ENCODE measurements at regions not wholly inside any gene's neighbourhood (a gene's known extent, or its start where the extent isn't known, plus 50 kb on each side); places are given as distances from the start of the nearest gene placed in this dataset.

- H3K36me3 ChIP-seq (ENCODE audit: control insufficient read depth, insufficient read depth, low read length): no peaks in the 10 kb centered on the region
Observed at GRCh38 chr7:153859239-153859638, 193.0 kb upstream of the DPP6 start.

GRCh38 chr7:153886506-153887441 is 165.4 kb upstream of the DPP6 start:
- Histone ChIP-seq H3K4me1 (ENCODE audit: control insufficient read depth, insufficient read depth, low read length) (no peaks in the 10 kb centered on the region), H3K27ac (ENCODE audit: low read depth, low read length) (no peak overlapping the region), H3K27me3 (ENCODE audit: control insufficient read depth, insufficient read depth, low read length) (peaks cover 76% of the 10 kb centered on the region), H3K9ac (ENCODE audit: low read length) (no peak overlapping the region), H3K36me3 (ENCODE audit: control insufficient read depth, insufficient read depth, low read length) (no peaks in the 10 kb centered on the region), H3K4me3 (ENCODE audit: low read depth, low read length) (peak overlapping the region; percentile 79), H3K9me3 (ENCODE audit: control insufficient read depth, insufficient read depth, low read depth, low read length) (no peaks in the 10 kb centered on the region)

More at GRCh38 chr7:153859239-153859638, 193.0 kb upstream of the DPP6 start:
- H3K4me1 ChIP-seq (ENCODE audit: control insufficient read depth, insufficient read depth, low read length): peaks cover 5% of the 10 kb centered on the region; the same call in 1 of the 2 replicates
- H3K4me3 ChIP-seq (ENCODE audit: low read depth, low read length): no peak overlapping the region
- no peak overlapping the region for H3K9ac ChIP-seq (ENCODE audit: low read length)
- no peaks in the 10 kb centered on the region for H3K27me3 ChIP-seq (ENCODE audit: control insufficient read depth, insufficient read depth, low read length)
- peaks cover 8% of the 10 kb centered on the region; the same call in 1 of the 2 replicates for H3K9me3 ChIP-seq (ENCODE audit: control insufficient read depth, insufficient read depth, low read depth, low read length)
- no peak overlapping the region for H3K27ac ChIP-seq (ENCODE audit: low read depth, low read length)

DNA sequence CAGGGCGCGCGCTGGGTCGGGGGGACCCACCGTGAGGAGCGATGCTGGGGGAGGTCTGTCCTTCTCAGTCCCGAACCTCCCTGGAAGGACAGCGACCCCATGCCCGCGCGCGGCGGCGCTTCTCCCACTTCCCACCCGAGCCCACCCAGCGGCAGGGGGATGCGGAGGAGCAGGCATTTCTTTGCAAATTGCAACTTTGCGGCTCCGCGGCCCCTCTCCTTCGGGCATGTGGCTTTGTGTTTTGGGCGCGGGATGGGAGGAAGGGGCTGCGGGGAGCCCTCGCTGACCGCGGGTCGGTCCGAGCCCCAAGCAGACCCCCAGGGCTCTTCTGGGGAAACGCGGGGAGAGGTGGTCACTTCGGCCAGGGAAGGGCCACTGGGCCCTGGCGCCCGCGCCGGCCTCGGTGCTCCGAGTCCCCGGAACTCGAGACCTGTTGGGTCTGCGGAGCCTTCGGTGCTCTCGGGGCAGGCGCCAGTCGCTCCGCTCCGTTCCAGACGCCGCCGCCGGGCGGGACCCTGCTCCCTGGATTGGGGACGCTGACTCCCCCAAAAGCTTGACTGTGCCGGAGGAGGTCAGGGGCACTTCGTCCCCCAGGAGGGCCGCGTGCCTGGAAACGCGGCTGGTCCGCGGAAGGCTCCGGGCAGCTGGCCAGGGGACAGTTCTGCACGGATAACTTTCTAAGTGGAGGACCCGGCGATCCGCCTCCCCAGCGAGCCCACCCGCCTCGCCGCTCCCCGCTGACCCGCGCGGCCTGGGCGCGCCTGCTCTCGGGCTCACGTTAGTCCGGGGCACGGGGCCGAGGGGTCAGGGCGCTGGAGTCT is 164.2 kb upstream of the DPP6 start:
- Histone ChIP-seq H3K27ac (ENCODE audit: low read depth, low read length) (no peak overlapping the region), H3K9me3 (ENCODE audit: control insufficient read depth, insufficient read depth, low read depth, low read length) (no peaks in the 10 kb centered on the region), H3K9ac (ENCODE audit: low read length) (no peak overlapping the region), H3K27me3 (ENCODE audit: control insufficient read depth, insufficient read depth, low read length) (peaks cover 80% of the 10 kb centered on the region), H3K4me1 (ENCODE audit: control insufficient read depth, insufficient read depth, low read length) (no peaks in the 10 kb centered on the region), H3K4me3 (ENCODE audit: low read depth, low read length) (peak overlapping the region; percentile 79), H3K36me3 (ENCODE audit: control insufficient read depth, insufficient read depth, low read length) (no peaks in the 10 kb centered on the region)

GRCh38 chr7:153891990-153892389 is 160.2 kb upstream of the DPP6 start:
- H3K4me3 ChIP-seq (ENCODE audit: low read depth, low read length): no peak overlapping the region
- no peak overlapping the region for H3K27ac ChIP-seq (ENCODE audit: low read depth, low read length)
- H3K27me3 ChIP-seq (ENCODE audit: control insufficient read depth, insufficient read depth, low read length): peaks cover 62% of the 10 kb centered on the region
- no peak overlapping the region for H3K9ac ChIP-seq (ENCODE audit: low read length)
- H3K36me3 ChIP-seq (ENCODE audit: control insufficient read depth, insufficient read depth, low read length): no peaks in the 10 kb centered on the region
- H3K4me1 ChIP-seq (ENCODE audit: control insufficient read depth, insufficient read depth, low read length): no peaks in the 10 kb centered on the region
- no peaks in the 10 kb centered on the region for H3K9me3 ChIP-seq (ENCODE audit: control insufficient read depth, insufficient read depth, low read depth, low read length)

DNA sequence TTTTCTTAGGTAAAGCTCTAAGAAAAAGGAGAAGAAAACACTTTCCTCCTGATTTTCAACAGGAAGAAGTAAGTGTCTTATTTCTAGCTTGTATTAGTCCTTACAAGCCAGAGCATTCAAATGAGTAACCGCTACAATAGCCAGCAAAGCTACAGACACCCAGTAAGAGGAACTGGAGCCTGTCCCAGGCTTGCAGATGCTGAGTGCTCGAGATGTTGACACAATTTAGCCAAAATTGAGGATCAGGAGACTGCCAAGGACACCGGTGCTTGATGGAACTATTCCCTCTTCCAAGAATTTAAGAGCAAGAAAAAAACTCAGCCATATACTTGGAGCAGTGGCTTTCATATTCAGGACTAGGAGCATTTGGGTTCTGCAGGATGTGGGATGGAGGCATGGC is 149.3 kb upstream of the DPP6 start:
- no peak overlapping the region for H3K4me3 ChIP-seq (ENCODE audit: low read depth, low read length)
- no peaks in the 10 kb centered on the region for H3K36me3 ChIP-seq (ENCODE audit: control insufficient read depth, insufficient read depth, low read length)
- H3K9ac ChIP-seq (ENCODE audit: low read length): no peak overlapping the region
- no peak overlapping the region for H3K27ac ChIP-seq (ENCODE audit: low read depth, low read length)
- H3K27me3 ChIP-seq (ENCODE audit: control insufficient read depth, insufficient read depth, low read length): peaks cover 12% of the 10 kb centered on the region; the same call in 1 of the 2 replicates
- H3K4me1 ChIP-seq (ENCODE audit: control insufficient read depth, insufficient read depth, low read length): no peaks in the 10 kb centered on the region
- no peaks in the 10 kb centered on the region; the same call in 1 of the 2 replicates for H3K9me3 ChIP-seq (ENCODE audit: control insufficient read depth, insufficient read depth, low read depth, low read length)

GRCh38 chr7:153912211-153912610 is 140.0 kb upstream of the DPP6 start:
- Histone ChIP-seq H3K27me3 (ENCODE audit: control insufficient read depth, insufficient read depth, low read length) (no peaks in the 10 kb centered on the region), H3K36me3 (ENCODE audit: control insufficient read depth, insufficient read depth, low read length) (no peaks in the 10 kb centered on the region), H3K9me3 (ENCODE audit: control insufficient read depth, insufficient read depth, low read depth, low read length) (no peaks in the 10 kb centered on the region), H3K27ac (ENCODE audit: low read depth, low read length) (no peak overlapping the region), H3K4me1 (ENCODE audit: control insufficient read depth, insufficient read depth, low read length) (peaks cover 6% of the 10 kb centered on the region; the same call in 1 of the 2 replicates), H3K9ac (ENCODE audit: low read length) (no peak overlapping the region), H3K4me3 (ENCODE audit: low read depth, low read length) (no peak overlapping the region)

GRCh38 chr7:153920126-153920525 is 132.1 kb upstream of the DPP6 start:
- Histone ChIP-seq H3K4me3 (ENCODE audit: low read depth, low read length) (no peak overlapping the region), H3K9me3 (ENCODE audit: control insufficient read depth, insufficient read depth, low read depth, low read length) (no peaks in the 10 kb centered on the region; the same call in 1 of the 2 replicates), H3K27ac (ENCODE audit: low read depth, low read length) (no peak overlapping the region), H3K4me1 (ENCODE audit: control insufficient read depth, insufficient read depth, low read length) (no peaks in the 10 kb centered on the region), H3K27me3 (ENCODE audit: control insufficient read depth, insufficient read depth, low read length) (peaks cover 6% of the 10 kb centered on the region; the same call in 1 of the 2 replicates), H3K9ac (ENCODE audit: low read length) (no peak overlapping the region), H3K36me3 (ENCODE audit: control insufficient read depth, insufficient read depth, low read length) (no peaks in the 10 kb centered on the region)

DNA sequence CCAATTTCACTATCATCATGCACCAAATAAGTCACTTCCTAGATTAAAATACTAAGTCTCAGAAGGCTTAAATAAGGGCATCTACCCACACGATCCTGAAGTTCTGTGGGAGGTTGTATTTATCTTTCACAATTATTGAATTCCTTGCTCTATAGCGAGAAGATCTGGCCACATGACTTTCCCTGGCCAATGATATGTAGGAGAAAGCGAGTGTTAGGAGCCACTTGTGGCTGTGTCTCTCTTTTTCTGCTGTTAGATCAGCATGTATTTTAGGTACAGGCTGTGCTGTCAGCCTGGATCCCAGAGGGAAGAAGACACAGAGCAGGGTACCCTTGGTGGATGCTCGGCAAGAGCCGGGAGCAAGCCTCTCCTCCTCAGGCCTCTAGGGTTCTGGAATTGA is 131.3 kb upstream of the DPP6 start:
- H3K9ac ChIP-seq (ENCODE audit: low read length): no peak overlapping the region
- no peak overlapping the region for H3K4me3 ChIP-seq (ENCODE audit: low read depth, low read length)
- no peaks in the 10 kb centered on the region for H3K4me1 ChIP-seq (ENCODE audit: control insufficient read depth, insufficient read depth, low read length)
- no peaks in the 10 kb centered on the region for H3K36me3 ChIP-seq (ENCODE audit: control insufficient read depth, insufficient read depth, low read length)
- peaks cover 9% of the 10 kb centered on the region; the same call in 1 of the 2 replicates for H3K27me3 ChIP-seq (ENCODE audit: control insufficient read depth, insufficient read depth, low read length)
- H3K27ac ChIP-seq (ENCODE audit: low read depth, low read length): no peak overlapping the region
- no peaks in the 10 kb centered on the region; the same call in 1 of the 2 replicates for H3K9me3 ChIP-seq (ENCODE audit: control insufficient read depth, insufficient read depth, low read depth, low read length)

GRCh38 chr7:153921408-153921807 is 130.8 kb upstream of the DPP6 start:
- Histone ChIP-seq H3K9ac (ENCODE audit: low read length) (no peak overlapping the region), H3K27ac (ENCODE audit: low read depth, low read length) (no peak overlapping the region), H3K4me1 (ENCODE audit: control insufficient read depth, insufficient read depth, low read length) (no peaks in the 10 kb centered on the region), H3K4me3 (ENCODE audit: low read depth, low read length) (no peak overlapping the region), H3K36me3 (ENCODE audit: control insufficient read depth, insufficient read depth, low read length) (no peaks in the 10 kb centered on the region), H3K27me3 (ENCODE audit: control insufficient read depth, insufficient read depth, low read length) (peaks cover 10% of the 10 kb centered on the region; the same call in 1 of the 2 replicates), H3K9me3 (ENCODE audit: control insufficient read depth, insufficient read depth, low read depth, low read length) (no peaks in the 10 kb centered on the region; the same call in 1 of the 2 replicates)

DNA sequence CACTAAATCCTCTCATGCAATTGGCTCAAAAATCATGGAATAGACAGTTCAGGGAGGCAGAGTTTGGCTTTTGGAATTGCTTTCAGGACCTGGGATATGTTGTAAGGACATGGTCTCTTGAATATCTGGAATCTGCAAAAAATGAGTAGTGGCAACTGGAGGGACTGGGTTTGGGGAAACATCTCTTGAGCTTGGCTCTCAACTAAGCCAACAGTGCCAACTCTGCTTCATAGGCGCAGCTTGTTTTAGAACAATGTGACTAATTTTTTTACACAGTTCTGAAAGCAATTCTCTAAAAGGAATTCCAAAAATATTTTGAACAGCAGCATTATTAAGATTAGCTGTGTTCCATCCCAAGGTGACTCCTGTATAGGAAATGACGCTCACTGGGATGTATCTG is 121.5 kb upstream of the DPP6 start:
- no peaks in the 10 kb centered on the region for H3K4me1 ChIP-seq (ENCODE audit: control insufficient read depth, insufficient read depth, low read length)
- H3K9me3 ChIP-seq (ENCODE audit: control insufficient read depth, insufficient read depth, low read depth, low read length): no peaks in the 10 kb centered on the region
- no peak overlapping the region for H3K4me3 ChIP-seq (ENCODE audit: low read depth, low read length)
- H3K36me3 ChIP-seq (ENCODE audit: control insufficient read depth, insufficient read depth, low read length): no peaks in the 10 kb centered on the region
- no peak overlapping the region for H3K27ac ChIP-seq (ENCODE audit: low read depth, low read length)
- peaks cover 9% of the 10 kb centered on the region; the same call in 1 of the 2 replicates for H3K27me3 ChIP-seq (ENCODE audit: control insufficient read depth, insufficient read depth, low read length)
- no peak overlapping the region for H3K9ac ChIP-seq (ENCODE audit: low read length)

Data from HUES6 (cell line).